Upper lobe of left lung (tissue), 4 donors: ENCODE measurements at regions not wholly inside any gene's neighbourhood (a gene's known extent, or its start where the extent isn't known, plus 50 kb on each side); places are given as distances from the start of the nearest gene placed in this dataset.

ENCODE experiments used
- CTCF ChIP-seq, 6 experiments: fragments of 450-650 bp in 4 of 6; fragments of 200-600 bp in 2 of 6; sonication (generic) in 2 of 6; IDR thresholded peaks; one replicate each; pipeline ENCODE4 v1.5.1; 2016 to 2019; ENCODE audit warnings: antibody characterized with exemption in 6 of 6
- POLR2AphosphoS5 ChIP-seq, 2 donors: sonication (generic); formaldehyde crosslinking; IDR thresholded peaks; one replicate each; pipeline ENCODE4 v1.5.1; 2017; ENCODE audit warnings: antibody characterized with exemption in 2 of 2

DNA sequence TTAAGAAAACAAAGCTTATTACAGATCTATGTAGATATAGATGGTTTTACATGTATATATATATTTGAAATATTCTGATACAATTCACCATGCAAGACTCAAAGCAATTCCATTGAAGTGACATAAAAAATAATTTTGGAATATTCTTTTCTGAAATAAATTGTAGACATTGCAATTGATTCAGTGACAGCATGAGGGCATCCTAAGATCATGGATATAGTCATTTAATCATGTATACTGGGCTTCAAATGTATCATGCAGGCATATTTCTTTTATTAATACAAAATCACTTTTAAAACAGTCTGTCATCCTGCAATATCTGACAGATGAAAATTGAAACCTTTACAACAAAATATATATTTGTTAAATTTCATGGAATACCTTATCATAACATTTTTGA lies 286.7 kb upstream of the SLITRK6 start:
- TF ChIP-seq CTCF (IDR thresholded peaks at IDR 0.05) (no peak), POLR2AphosphoS5 (IDR thresholded peaks at IDR 0.05) (no peak)
